ENCODE measurements at regions not wholly inside any gene's neighbourhood (a gene's known extent, or its start where the extent isn't known, plus 50 kb on each side); places are given as distances from the start of the nearest gene placed in this dataset.

- no peak overlapping the region for H3K27ac ChIP-seq
- H3K27me3 ChIP-seq: no peaks in the 10 kb centered on the region
- H3K36me3 ChIP-seq: no peaks in the 10 kb centered on the region
- no peak overlapping the region for H3K4me3 ChIP-seq
- no peaks in the 10 kb centered on the region for H3K4me1 ChIP-seq
- no peak for DNase-seq
- TF ChIP-seq, protein P1, sequence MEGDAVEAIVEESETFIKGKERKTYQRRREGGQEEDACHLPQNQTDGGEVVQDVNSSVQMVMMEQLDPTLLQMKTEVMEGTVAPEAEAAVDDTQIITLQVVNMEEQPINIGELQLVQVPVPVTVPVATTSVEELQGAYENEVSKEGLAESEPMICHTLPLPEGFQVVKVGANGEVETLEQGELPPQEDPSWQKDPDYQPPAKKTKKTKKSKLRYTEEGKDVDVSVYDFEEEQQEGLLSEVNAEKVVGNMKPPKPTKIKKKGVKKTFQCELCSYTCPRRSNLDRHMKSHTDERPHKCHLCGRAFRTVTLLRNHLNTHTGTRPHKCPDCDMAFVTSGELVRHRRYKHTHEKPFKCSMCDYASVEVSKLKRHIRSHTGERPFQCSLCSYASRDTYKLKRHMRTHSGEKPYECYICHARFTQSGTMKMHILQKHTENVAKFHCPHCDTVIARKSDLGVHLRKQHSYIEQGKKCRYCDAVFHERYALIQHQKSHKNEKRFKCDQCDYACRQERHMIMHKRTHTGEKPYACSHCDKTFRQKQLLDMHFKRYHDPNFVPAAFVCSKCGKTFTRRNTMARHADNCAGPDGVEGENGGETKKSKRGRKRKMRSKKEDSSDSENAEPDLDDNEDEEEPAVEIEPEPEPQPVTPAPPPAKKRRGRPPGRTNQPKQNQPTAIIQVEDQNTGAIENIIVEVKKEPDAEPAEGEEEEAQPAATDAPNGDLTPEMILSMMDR (IDR thresholded peaks at IDR 0.05): no peak
- no peak for TF ChIP-seq POLR2A (IDR thresholded peaks at IDR 0.05)
- no peaks in the 10 kb centered on the region for H3K9me3 ChIP-seq
Measured at GRCh38 chr1:79549201-79549600, 542.7 kb upstream of the ADGRL4 start.

GRCh38 chr1:79547514-79547913 lies 541.0 kb upstream of the ADGRL4 start:
- no peaks in the 10 kb centered on the region for H3K36me3 ChIP-seq
- H3K4me1 ChIP-seq: no peaks in the 10 kb centered on the region
- no peak overlapping the region for H3K4me3 ChIP-seq
- TF ChIP-seq, protein P1 (IDR thresholded peaks at IDR 0.05): no peak
- no peak for TF ChIP-seq POLR2A (IDR thresholded peaks at IDR 0.05)
- H3K9me3 ChIP-seq: no peaks in the 10 kb centered on the region
- no peak for DNase-seq
- H3K27me3 ChIP-seq: no peaks in the 10 kb centered on the region
- H3K27ac ChIP-seq: no peak overlapping the region

GRCh38 chr1:79543394-79543793 lies 536.9 kb upstream of the ADGRL4 start:
- Histone ChIP-seq H3K4me1 (no peaks in the 10 kb centered on the region), H3K27me3 (no peaks in the 10 kb centered on the region), H3K9me3 (no peaks in the 10 kb centered on the region), H3K36me3 (no peaks in the 10 kb centered on the region), H3K27ac (no peak overlapping the region), H3K4me3 (no peak overlapping the region)
- DNase-seq: no peak
- TF ChIP-seq, protein P1 (IDR thresholded peaks at IDR 0.05): no peak
- TF ChIP-seq POLR2A (IDR thresholded peaks at IDR 0.05): no peak

DNA sequence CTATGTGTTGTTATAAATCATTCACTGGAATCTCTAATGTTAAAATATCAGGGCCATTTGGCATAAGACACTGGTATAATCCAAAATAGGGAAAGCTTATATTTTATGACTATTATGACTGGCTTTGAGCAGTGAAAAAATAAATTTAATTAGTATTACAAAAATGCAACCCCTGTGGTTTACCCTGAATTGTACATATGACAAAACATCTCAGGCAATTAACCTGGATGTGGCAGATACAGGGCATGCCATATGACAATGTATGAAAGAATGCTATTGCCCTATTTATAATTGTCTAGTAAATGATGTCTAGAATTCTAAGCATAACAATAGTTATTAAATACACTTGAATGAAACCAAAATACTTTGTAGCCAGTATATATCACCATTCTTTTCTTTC lies 532.5 kb upstream of the ADGRL4 start:
- Histone ChIP-seq H3K4me3 (no peak overlapping the region), H3K27ac (no peak overlapping the region), H3K4me1 (no peaks in the 10 kb centered on the region), H3K27me3 (no peaks in the 10 kb centered on the region), H3K9me3 (no peaks in the 10 kb centered on the region), H3K36me3 (no peaks in the 10 kb centered on the region)
- TF ChIP-seq POLR2A (IDR thresholded peaks at IDR 0.05): no peak
- TF ChIP-seq, protein P1 (IDR thresholded peaks at IDR 0.05): no peak
- no peak for DNase-seq

DNA sequence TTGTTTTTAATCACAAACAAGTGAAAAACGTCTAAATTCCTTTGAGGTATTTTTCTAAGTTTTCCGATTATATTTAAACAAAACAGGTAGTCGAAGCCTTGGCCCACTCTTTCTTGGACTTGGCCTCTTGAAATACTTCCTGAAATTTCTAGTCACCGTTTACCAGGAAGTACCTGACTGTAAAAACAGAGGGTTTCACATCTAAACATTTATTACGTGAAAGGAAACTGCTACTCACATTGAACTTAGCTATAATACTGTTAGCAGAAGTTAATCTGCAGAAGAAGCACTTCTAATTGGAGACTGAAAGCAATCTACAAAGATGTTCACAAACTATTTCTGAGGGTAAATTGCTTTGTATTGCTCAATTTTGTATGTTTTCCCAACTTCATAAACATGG lies 526.0 kb upstream of the ADGRL4 start:
- no peaks in the 10 kb centered on the region for H3K36me3 ChIP-seq
- H3K4me3 ChIP-seq: no peak overlapping the region
- TF ChIP-seq, protein P1 (IDR thresholded peaks at IDR 0.05): no peak
- TF ChIP-seq POLR2A (IDR thresholded peaks at IDR 0.05): no peak
- DNase-seq: no peak
- no peaks in the 10 kb centered on the region for H3K9me3 ChIP-seq
- H3K4me1 ChIP-seq: no peaks in the 10 kb centered on the region
- H3K27ac ChIP-seq: no peak overlapping the region
- H3K27me3 ChIP-seq: peaks cover 0 to 3% of the 10 kb centered on the region in 2 donors

DNA sequence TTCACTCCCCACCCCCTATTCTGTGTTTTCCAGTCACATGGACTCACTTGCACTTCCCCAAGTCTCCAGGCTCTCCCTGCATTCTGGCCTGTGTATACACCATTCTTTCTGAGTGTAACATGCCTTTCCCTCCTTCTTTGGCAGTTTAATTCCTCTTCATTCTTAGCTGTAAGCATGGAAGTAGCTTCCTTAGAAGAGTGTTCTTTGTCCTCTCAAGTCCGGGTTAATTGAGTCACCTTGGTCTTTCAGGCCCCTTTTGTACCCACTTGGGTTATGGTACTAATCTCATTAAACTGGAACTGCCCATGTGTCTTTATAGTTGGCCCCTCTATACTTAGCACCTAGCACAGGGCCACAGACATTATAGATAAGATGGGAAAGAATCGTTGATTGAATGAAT lies 525.3 kb upstream of the ADGRL4 start:
- H3K4me3 ChIP-seq: no peak overlapping the region
- peaks cover 0 to 3% of the 10 kb centered on the region in 2 donors for H3K27me3 ChIP-seq
- TF ChIP-seq POLR2A (IDR thresholded peaks at IDR 0.05): no peak
- TF ChIP-seq, protein P1 (IDR thresholded peaks at IDR 0.05): no peak
- H3K9me3 ChIP-seq: no peaks in the 10 kb centered on the region
- no peak for DNase-seq
- H3K4me1 ChIP-seq: no peaks in the 10 kb centered on the region
- H3K36me3 ChIP-seq: no peaks in the 10 kb centered on the region
- H3K27ac ChIP-seq: no peak overlapping the region
